ENCODE measurements at regions not wholly inside any gene's neighbourhood (a gene's known extent, or its start where the extent isn't known, plus 50 kb on each side); places are given as distances from the start of the nearest gene placed in this dataset.
"Not testable (repeated sequence)": the region's sequence is repeated elsewhere in the genome, so short reads cannot be mapped to it uniquely, and the experiment has no call there.

GRCh38 chr16:33706845-33707590 is 247.6 kb downstream of the TP53TG3F start:
- H3K27me3 ChIP-seq (ENCODE audit: insufficient read depth, low read length); POLR2A ChIA-PET; H2AFZ ChIP-seq (ENCODE audit: low read depth, low read length, poor library complexity, severe bottlenecking); CTCF ChIA-PET; H4K20me1 ChIP-seq (ENCODE audit: insufficient read depth); BruUV-seq (replicated peaks); ATAC-seq; H3K36me3 ChIP-seq (ENCODE audit: control insufficient read depth in 1 of 2, insufficient read depth in 2 of 2, low read length in 2 of 2); H3K79me2 ChIP-seq (ENCODE audit: insufficient read depth, low read length); DNase-seq (ENCODE audit: low read depth, low spot score); H3K4me2 ChIP-seq (ENCODE audit: low read length); H3K4me1 ChIP-seq (ENCODE audit: control insufficient read depth in 1 of 2, insufficient read depth in 2 of 2, low read length in 2 of 2); H3K27ac ChIP-seq (ENCODE audit: low read depth, low read length); H3K9me3 ChIP-seq (ENCODE audit: control insufficient read depth in 1 of 2, insufficient read depth in 1 of 2, low read depth in 1 of 2, low read length in 2 of 2); intact Hi-C loops (cut with micrococcal nuclease); H3K9me2 ChIP-seq (ENCODE audit: insufficient read depth); H3K4me3 ChIP-seq (replicated peaks in 1 of 2; ENCODE audit: low read depth in 1 of 2, low read length in 2 of 2); H3K9ac ChIP-seq (ENCODE audit: low read length); RAD21 ChIA-PET (ENCODE audit: low non-redundant PET in 1 of 2, low total read pairs in 2 of 2, uncharacterized antibody in 2 of 2, unreplicated experiment in 2 of 2): not testable (repeated sequence)

DNA sequence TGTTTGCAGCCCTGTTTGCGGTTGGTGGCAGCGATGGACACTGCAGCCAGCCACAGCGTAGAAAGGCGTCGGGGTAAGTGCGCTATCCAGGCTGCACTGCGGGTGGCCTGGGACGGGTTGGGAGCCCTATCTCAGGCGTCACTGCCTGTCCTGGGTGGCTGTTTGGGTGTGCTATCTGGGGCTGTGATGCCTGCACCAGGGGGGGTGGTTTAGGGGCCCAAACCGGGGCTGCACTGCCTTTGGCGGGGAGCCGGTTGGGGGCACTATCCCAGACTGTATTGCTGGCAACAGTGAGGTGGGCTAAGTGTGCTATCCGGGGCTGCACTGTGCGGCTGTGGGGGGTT is 248.2 kb downstream of the TP53TG3F start:
- H3K27ac ChIP-seq (ENCODE audit: low read depth, low read length); H3K9ac ChIP-seq (ENCODE audit: low read length); H4K20me1 ChIP-seq (ENCODE audit: insufficient read depth); intact Hi-C loops (cut with micrococcal nuclease); RAD21 ChIA-PET (ENCODE audit: low non-redundant PET in 1 of 2, low total read pairs in 2 of 2, uncharacterized antibody in 2 of 2, unreplicated experiment in 2 of 2); H3K4me1 ChIP-seq (ENCODE audit: control insufficient read depth in 1 of 2, insufficient read depth in 2 of 2, low read length in 2 of 2); POLR2A ChIA-PET; H3K9me2 ChIP-seq (ENCODE audit: insufficient read depth); ATAC-seq; CTCF ChIA-PET; BruUV-seq (replicated peaks); H3K27me3 ChIP-seq (ENCODE audit: insufficient read depth, low read length); H3K36me3 ChIP-seq (ENCODE audit: control insufficient read depth in 1 of 2, insufficient read depth in 2 of 2, low read length in 2 of 2); DNase-seq (ENCODE audit: low read depth, low spot score); H3K4me3 ChIP-seq (replicated peaks in 1 of 2; ENCODE audit: low read depth in 1 of 2, low read length in 2 of 2); H3K79me2 ChIP-seq (ENCODE audit: insufficient read depth, low read length); H3K9me3 ChIP-seq (ENCODE audit: control insufficient read depth in 1 of 2, insufficient read depth in 1 of 2, low read depth in 1 of 2, low read length in 2 of 2); H3K4me2 ChIP-seq (ENCODE audit: low read length); H2AFZ ChIP-seq (ENCODE audit: low read depth, low read length, poor library complexity, severe bottlenecking): not testable (repeated sequence)

- H4K20me1 ChIP-seq (ENCODE audit: insufficient read depth); ATAC-seq; H2AFZ ChIP-seq (ENCODE audit: low read depth, low read length, poor library complexity, severe bottlenecking); intact Hi-C loops (cut with micrococcal nuclease); H3K79me2 ChIP-seq (ENCODE audit: insufficient read depth, low read length); H3K4me3 ChIP-seq (replicated peaks in 1 of 2; ENCODE audit: low read depth in 1 of 2, low read length in 2 of 2); H3K36me3 ChIP-seq (ENCODE audit: control insufficient read depth in 1 of 2, insufficient read depth in 2 of 2, low read length in 2 of 2); H3K27ac ChIP-seq (ENCODE audit: low read depth, low read length); RAD21 ChIA-PET (ENCODE audit: low non-redundant PET in 1 of 2, low total read pairs in 2 of 2, uncharacterized antibody in 2 of 2, unreplicated experiment in 2 of 2); DNase-seq (ENCODE audit: low read depth, low spot score); H3K4me1 ChIP-seq (ENCODE audit: control insufficient read depth in 1 of 2, insufficient read depth in 2 of 2, low read length in 2 of 2); H3K4me2 ChIP-seq (ENCODE audit: low read length); H3K9ac ChIP-seq (ENCODE audit: low read length); H3K9me2 ChIP-seq (ENCODE audit: insufficient read depth); H3K9me3 ChIP-seq (ENCODE audit: control insufficient read depth in 1 of 2, insufficient read depth in 1 of 2, low read depth in 1 of 2, low read length in 2 of 2); H3K27me3 ChIP-seq (ENCODE audit: insufficient read depth, low read length); POLR2A ChIA-PET; CTCF ChIA-PET; BruUV-seq (replicated peaks): not testable (repeated sequence)
Observed at GRCh38 chr16:33709856-33710695, 250.7 kb downstream of the TP53TG3F start.

DNA sequence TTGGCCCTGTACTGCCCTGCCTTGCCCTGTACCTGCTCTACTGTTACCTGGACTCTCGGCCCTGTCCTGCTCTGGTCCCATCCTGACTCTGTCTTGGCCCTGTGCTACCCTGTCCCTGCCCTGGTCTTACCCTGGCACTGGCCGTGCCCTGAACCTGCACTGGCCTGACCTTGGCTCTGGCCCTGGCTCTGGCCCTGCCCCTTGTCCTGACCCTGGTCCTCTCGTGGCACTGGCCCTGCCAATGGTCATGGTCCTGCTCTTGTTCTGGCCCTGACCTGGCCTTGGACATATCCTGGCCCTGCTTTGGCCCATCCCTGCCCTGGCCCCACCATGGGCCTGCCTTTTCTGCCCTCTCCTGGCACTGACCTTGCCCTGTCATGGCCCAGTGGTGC is 251.3 kb downstream of the TP53TG3F start:
- H3K4me3 ChIP-seq (replicated peaks in 1 of 2; ENCODE audit: low read depth in 1 of 2, low read length in 2 of 2); H3K27me3 ChIP-seq (ENCODE audit: insufficient read depth, low read length); H4K20me1 ChIP-seq (ENCODE audit: insufficient read depth); H3K36me3 ChIP-seq (ENCODE audit: control insufficient read depth in 1 of 2, insufficient read depth in 2 of 2, low read length in 2 of 2); H3K79me2 ChIP-seq (ENCODE audit: insufficient read depth, low read length); H3K4me1 ChIP-seq (ENCODE audit: control insufficient read depth in 1 of 2, insufficient read depth in 2 of 2, low read length in 2 of 2); H3K9ac ChIP-seq (ENCODE audit: low read length); H3K9me2 ChIP-seq (ENCODE audit: insufficient read depth); ATAC-seq; DNase-seq (ENCODE audit: low read depth, low spot score); H3K27ac ChIP-seq (ENCODE audit: low read depth, low read length); H3K4me2 ChIP-seq (ENCODE audit: low read length); H2AFZ ChIP-seq (ENCODE audit: low read depth, low read length, poor library complexity, severe bottlenecking); H3K9me3 ChIP-seq (ENCODE audit: control insufficient read depth in 1 of 2, insufficient read depth in 1 of 2, low read depth in 1 of 2, low read length in 2 of 2); CTCF ChIA-PET; POLR2A ChIA-PET; BruUV-seq (replicated peaks); intact Hi-C loops (cut with micrococcal nuclease); RAD21 ChIA-PET (ENCODE audit: low non-redundant PET in 1 of 2, low total read pairs in 2 of 2, uncharacterized antibody in 2 of 2, unreplicated experiment in 2 of 2): not testable (repeated sequence)

Measured in HCT116 (cell line).